ENCODE measurements at regions not wholly inside any gene's neighbourhood (a gene's known extent, or its start where the extent isn't known, plus 50 kb on each side); places are given as distances from the start of the nearest gene placed in this dataset.
"Not testable (repeated sequence)": the region's sequence is repeated elsewhere in the genome, so short reads cannot be mapped to it uniquely, and the experiment has no call there.

DNA sequence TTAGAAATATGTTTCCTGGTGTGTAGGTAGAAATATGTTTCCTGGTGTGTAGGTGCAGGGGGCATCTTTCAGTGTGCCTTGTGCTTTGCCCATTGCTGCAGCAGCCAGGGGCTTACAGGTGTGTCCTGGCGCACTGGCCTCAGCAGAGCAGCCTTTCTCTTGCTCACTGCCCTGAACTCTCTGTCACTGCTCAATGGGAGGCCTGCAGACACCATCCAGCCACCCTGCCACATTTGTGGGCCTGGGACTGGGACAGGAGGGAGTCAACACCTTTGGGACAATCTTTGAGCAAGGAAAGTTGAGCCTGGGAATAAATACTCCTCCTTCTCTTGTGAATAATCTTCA is 62.4 kb upstream of the RBM24 start:
- Histone ChIP-seq H3K4me3 (no peak overlapping the region), H3K9me3 (no peaks in the 10 kb centered on the region), H3K4me1 (no peaks in the 10 kb centered on the region), H3K27ac (no peak overlapping the region), H3K27me3 (no peaks in the 10 kb centered on the region), H3K36me3 (no peaks in the 10 kb centered on the region)
- WGBS, 2 donors: 67 to 100% methylated on average over 1 of the region's 1 CpG
- DNase-seq: no peak
- intact Hi-C loops (cut with DNase I): no loop called here
- TF ChIP-seq POLR2A (IDR thresholded peaks at IDR 0.05): no peak
- TF ChIP-seq, protein P1, sequence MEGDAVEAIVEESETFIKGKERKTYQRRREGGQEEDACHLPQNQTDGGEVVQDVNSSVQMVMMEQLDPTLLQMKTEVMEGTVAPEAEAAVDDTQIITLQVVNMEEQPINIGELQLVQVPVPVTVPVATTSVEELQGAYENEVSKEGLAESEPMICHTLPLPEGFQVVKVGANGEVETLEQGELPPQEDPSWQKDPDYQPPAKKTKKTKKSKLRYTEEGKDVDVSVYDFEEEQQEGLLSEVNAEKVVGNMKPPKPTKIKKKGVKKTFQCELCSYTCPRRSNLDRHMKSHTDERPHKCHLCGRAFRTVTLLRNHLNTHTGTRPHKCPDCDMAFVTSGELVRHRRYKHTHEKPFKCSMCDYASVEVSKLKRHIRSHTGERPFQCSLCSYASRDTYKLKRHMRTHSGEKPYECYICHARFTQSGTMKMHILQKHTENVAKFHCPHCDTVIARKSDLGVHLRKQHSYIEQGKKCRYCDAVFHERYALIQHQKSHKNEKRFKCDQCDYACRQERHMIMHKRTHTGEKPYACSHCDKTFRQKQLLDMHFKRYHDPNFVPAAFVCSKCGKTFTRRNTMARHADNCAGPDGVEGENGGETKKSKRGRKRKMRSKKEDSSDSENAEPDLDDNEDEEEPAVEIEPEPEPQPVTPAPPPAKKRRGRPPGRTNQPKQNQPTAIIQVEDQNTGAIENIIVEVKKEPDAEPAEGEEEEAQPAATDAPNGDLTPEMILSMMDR (IDR thresholded peaks at IDR 0.05): no peak

DNA sequence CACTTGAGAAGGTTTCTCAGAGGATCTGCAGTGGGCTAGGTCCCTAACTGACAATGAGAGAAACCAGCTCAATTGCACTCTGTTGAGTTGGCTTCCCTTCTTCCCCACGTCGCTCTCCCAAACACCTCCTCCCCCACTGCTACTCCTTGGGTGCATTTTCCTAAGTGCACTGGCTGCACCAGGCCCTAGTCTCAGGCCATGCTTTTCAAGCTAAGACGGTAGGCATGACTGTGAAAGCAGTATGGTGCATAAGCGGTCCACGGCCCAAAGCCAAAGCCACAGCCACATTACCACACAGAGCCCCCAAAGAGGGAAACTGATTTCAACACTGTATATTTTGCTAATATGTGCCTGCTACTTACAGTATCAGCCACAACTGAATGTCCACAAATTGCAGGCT is 62.1 kb upstream of the RBM24 start:
- WGBS, 2 donors: 73 to 86% methylated on average over 3 of the region's 5 CpGs
- Histone ChIP-seq H3K27me3 (no peaks in the 10 kb centered on the region), H3K4me3 (no peak overlapping the region), H3K27ac (no peak overlapping the region), H3K36me3 (no peaks in the 10 kb centered on the region), H3K9me3 (no peaks in the 10 kb centered on the region), H3K4me1 (no peaks in the 10 kb centered on the region)
- DNase-seq: no peak
- TF ChIP-seq, protein P1 (IDR thresholded peaks at IDR 0.05): no peak
- TF ChIP-seq POLR2A (IDR thresholded peaks at IDR 0.05): no peak
- intact Hi-C loops (cut with DNase I): no loop called here

DNA sequence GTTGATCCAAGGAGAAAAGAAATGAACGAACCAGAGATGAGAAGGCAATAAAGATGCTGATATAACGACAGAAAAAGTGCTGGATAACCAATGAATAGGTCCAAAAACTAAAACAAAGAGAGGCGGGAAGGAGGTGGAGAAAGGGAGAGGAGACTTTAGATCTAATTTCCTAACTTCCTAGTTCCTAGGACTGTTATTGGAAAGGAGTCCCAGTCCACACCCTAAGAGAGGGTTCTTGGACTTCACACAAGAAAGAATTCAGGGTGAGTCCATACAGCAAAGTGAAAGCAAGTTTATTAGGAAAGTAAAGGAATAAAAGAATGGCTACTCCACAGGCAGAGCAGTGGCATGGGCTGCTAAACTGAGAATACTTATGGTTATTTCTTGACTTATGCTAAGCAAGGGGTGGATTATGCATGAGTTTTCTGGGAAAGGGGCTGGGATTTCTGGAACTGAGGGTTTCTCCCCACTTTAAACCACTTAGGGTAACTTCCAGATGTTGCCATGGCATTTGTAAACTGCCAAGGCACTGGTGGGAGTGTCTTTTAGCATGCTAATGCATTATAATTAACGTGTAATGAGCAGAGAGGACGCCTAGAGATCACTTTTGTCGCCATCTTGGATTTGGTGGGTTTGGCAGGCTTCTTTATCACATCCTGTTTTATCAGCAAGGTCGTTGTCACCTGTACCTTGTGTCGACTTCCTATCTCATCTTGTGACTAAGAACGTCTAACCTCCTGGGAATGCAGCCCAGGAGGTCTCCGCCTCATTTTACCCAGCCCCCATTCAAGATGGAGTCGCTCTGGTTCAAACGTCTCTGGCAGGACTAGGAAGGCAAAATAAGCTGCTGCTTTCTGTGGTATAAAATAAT is 60.9 kb upstream of the RBM24 start:
- Histone ChIP-seq H3K27me3 (no peaks in the 10 kb centered on the region), H3K27ac (no peak overlapping the region), H3K36me3 (no peaks in the 10 kb centered on the region), H3K4me1 (no peaks in the 10 kb centered on the region), H3K4me3 (no peak overlapping the region), H3K9me3 (no peaks in the 10 kb centered on the region)
- no peak for DNase-seq
- 73 to 76% methylated on average over 10 to 12 of the region's 12 CpGs for WGBS, 2 donors
- TF ChIP-seq, protein P1 (IDR thresholded peaks at IDR 0.05): no peak
- TF ChIP-seq POLR2A (IDR thresholded peaks at IDR 0.05): no peak
- intact Hi-C loops (cut with DNase I): no loop called here

DNA sequence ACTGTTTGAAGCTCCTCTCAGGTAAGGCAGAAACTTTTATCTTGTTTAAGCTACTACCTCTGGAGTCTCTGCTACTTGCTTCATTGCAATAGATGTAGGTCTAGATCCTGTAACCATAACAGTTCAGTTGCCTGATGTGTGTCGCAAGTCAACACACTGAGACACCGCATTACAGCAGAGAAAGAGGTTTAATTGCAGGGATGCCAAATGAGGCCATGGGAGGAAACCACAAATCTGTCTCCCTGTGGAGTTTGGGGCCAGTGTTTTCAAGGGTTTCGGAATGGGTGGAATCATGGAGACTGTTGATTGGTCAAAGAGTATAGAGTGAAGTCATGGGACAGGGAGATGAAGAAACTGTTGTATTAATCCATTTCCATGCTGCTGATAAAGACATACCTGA is 57.1 kb upstream of the RBM24 start:
- Histone ChIP-seq H3K27ac (no peak overlapping the region), H3K4me1 (peaks cover 0 to 7% (median 0%) of the 10 kb centered on the region in 3 donors), H3K36me3 (no peaks in the 10 kb centered on the region), H3K27me3 (no peaks in the 10 kb centered on the region), H3K4me3 (no peak overlapping the region), H3K9me3 (no peaks in the 10 kb centered on the region)
- no peak for DNase-seq
- intact Hi-C loops (cut with DNase I): no loop called here
- no peak for TF ChIP-seq POLR2A (IDR thresholded peaks at IDR 0.05)
- TF ChIP-seq, protein P1 (IDR thresholded peaks at IDR 0.05): no peak
- WGBS, 2 donors: 87 to 88% methylated on average over 2 to 3 of the region's 3 CpGs

DNA sequence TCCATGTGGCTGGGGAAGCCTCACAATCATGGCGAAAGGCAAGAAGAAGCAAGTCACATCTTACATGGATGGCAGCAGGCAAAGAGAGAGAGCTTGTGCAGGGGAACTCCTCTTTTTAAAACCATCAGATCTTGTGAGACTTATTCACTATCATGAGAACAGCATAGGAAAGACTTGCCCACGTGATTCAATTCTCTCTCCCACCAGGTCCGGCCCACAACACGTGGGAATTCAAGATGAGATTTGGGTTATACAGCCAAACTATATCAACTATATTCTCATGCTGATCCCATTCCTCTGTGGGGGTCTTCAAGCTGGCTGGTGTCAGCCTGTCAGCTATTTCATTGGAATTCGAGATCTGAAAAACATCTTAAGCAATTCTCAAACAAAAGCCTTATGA is 56.7 kb upstream of the RBM24 start:
- H3K9me3 ChIP-seq; H3K4me3 ChIP-seq; H3K36me3 ChIP-seq; H3K27me3 ChIP-seq; H3K27ac ChIP-seq; DNase-seq; H3K4me1 ChIP-seq; intact Hi-C loops (cut with DNase I): not testable (repeated sequence)
- 69 to 71% methylated on average over 5 of the region's 5 CpGs for WGBS, 2 donors
